CD4-positive, alpha-beta T cell treated with Interleukin-6 for 4 hours (primary cell): ENCODE measurements at regions not wholly inside any gene's neighbourhood (a gene's known extent, or its start where the extent isn't known, plus 50 kb on each side); places are given as distances from the start of the nearest gene placed in this dataset.

Source experiments
- DNase-seq: peaks from one replicate; pipeline ENCODE4 v3.0.0-alpha.2; 2020; ENCODE audit warnings: mixed read lengths

GRCh38 chr18:37667836-37668235 is 102.2 kb upstream of the CELF4 start:
- DNase-seq = no peak

- DNase-seq = no peak
Observed at GRCh38 chr18:37666991-37667390, 101.4 kb upstream of the CELF4 start.

- DNase-seq = no peak
Observed at GRCh38 chr18:37666451-37666850, 100.9 kb upstream of the CELF4 start.

- DNase-seq = no peak
Observed at GRCh38 chr18:37665346-37665745, 99.7 kb upstream of the CELF4 start.

- no peak for DNase-seq
Observed at GRCh38 chr18:37663446-37663845, 97.8 kb upstream of the CELF4 start.

GRCh38 chr18:37662546-37663339 is 97.1 kb upstream of the CELF4 start:
- no peak for DNase-seq

- DNase-seq = no peak
Observed at GRCh38 chr18:37662099-37662498, 96.5 kb upstream of the CELF4 start.

- no peak for DNase-seq
Observed at GRCh38 chr18:37661478-37661877, 95.9 kb upstream of the CELF4 start.

- no peak for DNase-seq
Observed at GRCh38 chr18:37661061-37661460, 95.5 kb upstream of the CELF4 start.

- no peak for DNase-seq
Observed at GRCh38 chr18:37660658-37661057, 95.1 kb upstream of the CELF4 start.

- no peak for DNase-seq
Observed at GRCh38 chr18:37659906-37660305, 94.3 kb upstream of the CELF4 start.

- DNase-seq = no peak
Observed at GRCh38 chr18:37658894-37659293, 93.3 kb upstream of the CELF4 start.

GRCh38 chr18:37657493-37657892 is 91.9 kb upstream of the CELF4 start:
- DNase-seq = no peak

- DNase-seq = no peak
Observed at GRCh38 chr18:37654731-37655369, 89.3 kb upstream of the CELF4 start.

GRCh38 chr18:37654034-37654433 is 88.4 kb upstream of the CELF4 start:
- DNase-seq = no peak

GRCh38 chr18:37653618-37654017 is 88.0 kb upstream of the CELF4 start:
- DNase-seq = no peak

GRCh38 chr18:37649930-37650329 is 84.3 kb upstream of the CELF4 start:
- DNase-seq = no peak

GRCh38 chr18:37649416-37649815 is 83.8 kb upstream of the CELF4 start:
- DNase-seq = no peak

GRCh38 chr18:37641573-37641972 is 76.0 kb upstream of the CELF4 start:
- no peak for DNase-seq

GRCh38 chr18:37640504-37640903 is 74.9 kb upstream of the CELF4 start:
- no peak for DNase-seq

- DNase-seq = no peak
Observed at GRCh38 chr18:37639846-37640245, 74.2 kb upstream of the CELF4 start.

- no peak for DNase-seq
Observed at GRCh38 chr18:37637478-37637850, 71.9 kb upstream of the CELF4 start.

- DNase-seq = no peak
Observed at GRCh38 chr18:37636831-37637477, 71.4 kb upstream of the CELF4 start.

- DNase-seq = no peak
Observed at GRCh38 chr18:37634516-37634915, 68.9 kb upstream of the CELF4 start.
